Right renal cortex interstitium (tissue), 3 donors: ENCODE measurements at regions not wholly inside any gene's neighbourhood (a gene's known extent, or its start where the extent isn't known, plus 50 kb on each side); places are given as distances from the start of the nearest gene placed in this dataset.
"Not testable (repeated sequence)": the region's sequence is repeated elsewhere in the genome, so short reads cannot be mapped to it uniquely, and the experiment has no call there.

Experiments
- DNase-seq, 3 donors: peaks; one replicate each; pipeline ENCODE4 v3.0.0-alpha.2; 2013; ENCODE audit warnings: low read depth in 3 of 3, low spot score in 2 of 3

DNA sequence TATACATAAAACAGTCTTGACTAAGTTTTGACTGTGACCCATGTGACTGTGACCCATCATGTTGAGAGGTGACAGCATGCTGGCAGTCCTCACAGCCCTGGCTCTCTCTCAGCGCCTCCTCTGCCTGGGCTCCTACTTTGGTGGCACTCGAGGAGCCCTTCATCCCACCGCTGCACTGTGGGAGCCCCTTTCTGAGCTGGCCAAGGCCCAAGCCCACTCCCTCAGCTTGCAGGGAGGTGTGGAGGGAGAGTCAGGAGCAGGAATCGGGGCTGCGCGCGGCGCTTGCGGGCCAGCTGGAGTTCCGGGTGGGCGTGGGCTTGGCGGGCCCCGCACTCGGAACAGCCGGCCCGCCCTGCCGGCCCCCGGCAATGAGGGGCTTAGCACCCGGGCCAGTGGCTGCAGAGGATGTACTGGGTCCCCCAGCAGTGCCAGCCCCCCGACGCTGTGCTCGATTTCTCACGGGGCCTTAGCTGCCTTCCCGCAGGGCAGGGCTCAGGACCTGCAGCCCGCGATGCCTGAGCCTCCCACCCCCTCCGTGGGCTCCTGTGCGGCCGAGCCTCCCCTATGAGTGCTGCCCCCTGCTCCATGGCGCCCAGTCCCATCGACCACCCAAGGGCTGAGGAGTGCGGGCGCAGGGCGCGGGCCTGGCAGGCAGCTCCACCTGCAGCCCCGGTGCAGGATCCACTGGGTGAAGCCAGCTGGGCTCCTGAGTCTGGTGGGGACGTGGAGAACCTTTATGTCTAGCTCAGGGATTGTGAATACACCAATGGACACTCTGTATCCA is 955.9 kb upstream of the FAT3 start:
- DNase-seq: not testable (repeated sequence)

DNA sequence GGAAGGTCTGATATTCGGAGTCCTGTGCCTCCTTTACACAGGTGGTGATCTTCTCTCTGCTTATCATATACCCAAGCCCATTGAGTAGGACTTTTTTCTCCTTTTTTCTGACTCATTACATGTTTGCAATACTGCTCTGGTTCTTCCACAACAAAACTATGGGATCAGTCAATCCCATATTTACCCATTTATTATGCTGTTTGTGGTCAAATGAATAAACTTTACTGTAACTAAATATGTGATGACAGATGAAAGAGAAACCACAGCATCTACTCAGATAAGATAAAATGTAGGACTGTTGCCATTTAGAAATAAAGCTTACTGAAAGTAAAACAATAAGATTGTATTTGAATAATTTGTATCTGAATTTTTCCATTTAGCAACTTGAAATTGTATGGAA is 958.7 kb upstream of the FAT3 start:
- DNase-seq: no peak

DNA sequence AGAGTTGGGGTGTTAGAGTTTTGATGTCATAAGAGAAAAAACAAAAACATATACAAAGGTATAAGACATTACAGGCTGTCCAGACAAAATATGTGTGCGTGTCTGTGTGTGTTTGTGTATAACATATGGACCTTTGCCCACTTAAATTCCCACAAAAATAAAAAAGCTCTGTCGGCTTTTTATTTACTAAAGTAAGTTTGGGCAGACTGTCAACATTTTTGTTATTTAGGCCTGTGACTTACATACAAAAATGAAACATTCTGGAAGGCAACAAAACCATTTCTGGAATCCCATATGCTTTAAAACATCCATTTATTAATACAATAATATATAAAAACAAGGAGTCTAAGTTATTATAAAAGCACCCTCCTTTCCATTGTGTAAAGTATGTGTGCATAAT is 960.1 kb upstream of the FAT3 start:
- no peak for DNase-seq

DNA sequence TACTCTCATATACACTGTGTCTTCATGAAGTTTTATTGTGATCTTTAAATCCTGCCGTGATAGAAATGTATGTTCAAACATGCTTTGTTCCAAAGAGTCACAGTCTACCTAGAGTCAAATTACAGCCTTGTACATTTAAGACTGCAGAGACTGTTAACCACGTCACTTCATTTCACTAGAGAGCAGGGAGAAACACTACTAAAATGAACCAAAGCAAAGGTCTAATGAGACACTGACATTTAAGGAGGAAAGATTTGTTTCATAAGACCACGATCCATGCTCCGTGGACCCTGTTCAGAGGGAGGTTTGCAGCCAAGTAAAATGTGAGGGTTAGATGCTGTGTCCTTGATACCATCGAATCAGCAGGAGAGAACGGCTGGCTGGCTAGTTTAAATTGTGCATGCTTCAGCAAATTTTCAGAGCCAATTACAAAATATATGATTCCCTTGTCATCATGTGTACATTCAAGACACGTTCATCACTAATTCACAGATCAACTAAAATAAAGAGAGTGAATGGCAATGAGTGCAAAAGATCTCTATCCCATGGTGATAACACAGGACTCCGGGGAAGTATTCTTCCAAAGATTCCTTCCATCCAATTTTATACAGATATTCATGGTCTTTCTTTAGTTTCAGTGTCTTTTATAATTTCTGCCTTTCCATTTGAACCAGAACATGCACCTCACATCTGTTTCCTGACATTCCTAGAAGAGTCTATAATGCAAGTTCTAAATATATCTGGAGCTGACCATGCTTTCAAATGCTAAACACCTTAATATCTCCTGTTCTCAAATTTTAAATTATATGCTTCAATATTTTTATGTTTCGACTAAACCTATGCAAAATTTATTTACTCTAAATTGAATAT is 960.9 kb upstream of the FAT3 start:
- DNase-seq: peak; percentile 5 to 19 (median 14)

DNA sequence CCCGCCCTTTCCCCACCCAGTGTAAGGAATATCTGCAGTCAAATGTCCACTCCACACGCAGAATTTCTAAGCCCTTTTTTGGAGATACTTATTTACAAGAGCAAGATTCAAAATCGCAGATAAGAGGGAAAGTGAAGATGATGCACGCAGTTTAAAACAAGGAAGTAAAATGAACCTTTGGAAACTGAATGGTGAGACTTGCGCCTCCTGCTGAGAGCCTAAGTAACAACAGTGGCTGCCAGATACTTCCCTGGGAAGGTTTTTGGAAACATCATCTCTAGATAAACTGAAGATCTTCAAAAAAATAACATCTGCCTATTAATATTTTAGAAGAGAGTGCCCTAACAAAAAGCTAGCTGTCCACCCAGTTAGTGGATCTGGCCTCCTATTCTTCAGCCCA is 963.1 kb upstream of the FAT3 start:
- DNase-seq: no peak

DNA sequence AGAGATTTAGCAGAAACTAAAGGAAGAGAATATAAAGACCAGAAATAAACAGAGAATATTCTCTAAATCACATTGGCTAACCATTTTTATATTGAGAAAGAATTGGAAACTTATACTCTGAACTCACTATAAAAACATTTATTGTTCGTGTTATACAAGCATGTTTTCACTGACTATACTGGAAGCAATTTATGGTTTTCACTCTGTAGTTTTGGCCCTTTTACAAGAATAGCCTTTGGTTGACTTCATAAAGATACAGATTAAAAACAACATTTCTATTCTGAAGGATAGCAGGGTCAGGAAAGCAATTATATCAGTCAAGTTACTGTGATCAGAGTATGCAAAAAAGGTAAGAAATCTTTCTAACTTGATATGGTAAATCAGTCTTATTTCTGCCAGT is 965.7 kb upstream of the FAT3 start:
- DNase-seq: no peak

DNA sequence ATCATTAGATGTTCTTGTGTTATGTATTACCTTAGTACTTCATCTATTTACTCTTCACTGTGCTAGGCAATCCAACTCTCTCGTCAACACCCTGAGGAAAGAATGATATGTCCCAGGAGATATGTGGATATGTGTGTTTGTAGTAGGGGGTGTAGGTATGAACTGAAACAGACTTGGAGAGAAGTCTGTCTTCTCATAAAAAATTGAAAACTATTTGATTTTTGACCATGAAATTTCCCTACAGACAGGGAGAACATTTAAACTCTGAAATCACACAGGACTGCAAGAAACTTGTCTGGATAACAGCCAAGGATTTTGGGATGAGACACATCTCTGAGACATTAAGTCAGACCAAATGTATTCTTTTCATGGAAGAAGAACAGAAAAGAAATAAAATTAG is 967.0 kb upstream of the FAT3 start:
- no peak for DNase-seq

DNA sequence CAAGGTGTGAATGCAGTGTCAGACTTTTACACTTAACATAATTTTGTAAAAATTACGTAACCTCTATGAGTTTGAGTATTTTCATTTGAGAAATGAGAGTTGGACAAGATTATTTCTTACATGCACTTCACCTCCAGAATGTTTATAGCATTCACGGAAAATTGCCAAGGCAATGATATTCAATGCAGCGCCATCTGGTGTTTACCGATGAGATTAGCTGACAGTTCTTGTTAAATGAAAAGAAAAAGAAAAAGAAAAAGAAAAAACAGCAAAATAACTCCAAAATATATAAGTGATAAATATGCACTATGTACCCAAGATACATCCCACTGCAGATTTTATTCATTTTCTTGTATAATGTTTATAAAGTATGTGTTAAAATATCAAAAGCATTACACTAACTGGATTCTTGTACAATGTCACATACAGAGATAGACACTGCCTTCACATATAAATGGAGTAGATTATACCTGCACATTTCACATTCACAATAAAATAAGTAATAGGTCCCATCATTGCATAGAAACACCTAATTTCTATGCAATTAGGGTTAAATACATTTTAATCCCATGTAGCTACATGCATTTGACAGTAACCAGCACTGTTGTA is 976.3 kb upstream of the FAT3 start:
- peak in 1 of 3 donors; percentile 17 for DNase-seq

DNA sequence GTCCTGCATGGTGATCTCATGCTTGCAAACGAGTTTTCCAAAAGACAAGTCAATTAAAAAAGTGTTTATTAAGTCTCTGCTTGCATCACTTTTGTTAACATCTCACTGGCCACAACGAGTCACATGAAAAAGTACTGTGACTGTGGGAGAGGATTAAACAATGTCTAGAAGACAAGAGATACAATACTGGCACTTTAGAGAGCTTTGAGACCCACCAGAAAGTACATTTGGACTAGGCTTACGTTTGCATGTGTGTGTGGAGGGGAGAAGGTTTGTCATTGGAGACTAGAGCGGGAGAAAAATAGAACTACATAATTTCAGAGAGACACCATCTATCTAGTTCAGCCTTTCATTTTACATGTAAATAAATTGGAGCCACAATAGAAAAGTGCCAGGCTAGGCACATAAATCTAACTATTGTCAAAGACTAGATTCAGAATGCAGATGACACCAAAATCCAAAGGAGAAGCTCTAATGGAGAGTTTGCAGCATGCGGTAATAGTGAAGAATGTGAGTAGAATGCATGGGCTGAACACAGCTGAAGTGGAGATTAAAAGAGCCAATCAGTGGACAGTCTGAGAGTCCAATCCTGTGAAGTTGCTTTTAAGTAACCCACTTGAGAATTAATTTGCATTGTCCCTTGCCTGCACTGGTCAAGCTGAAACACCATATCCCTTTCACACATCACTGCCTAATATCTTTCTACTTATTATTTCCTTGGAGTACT is 977.4 kb upstream of the FAT3 start:
- no peak for DNase-seq

DNA sequence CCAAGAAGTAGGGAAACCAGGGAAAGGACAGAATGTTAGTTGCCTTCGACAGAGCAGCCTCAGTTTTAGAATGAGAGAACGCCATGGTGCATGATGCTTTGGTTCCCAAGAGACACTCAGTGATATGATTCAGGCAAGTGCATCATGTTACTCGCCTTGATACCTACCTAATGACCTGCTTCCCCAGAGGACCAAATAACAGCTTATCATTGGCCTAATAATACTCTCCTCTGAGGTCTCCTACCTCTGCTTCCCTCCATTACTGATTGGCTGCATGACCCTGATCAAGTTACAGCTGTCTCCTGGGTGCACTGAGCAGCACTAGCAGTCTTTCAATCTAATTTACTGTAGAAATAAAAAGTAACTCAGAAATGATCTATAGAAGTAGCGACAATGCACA is 979.7 kb upstream of the FAT3 start:
- no peak for DNase-seq

DNA sequence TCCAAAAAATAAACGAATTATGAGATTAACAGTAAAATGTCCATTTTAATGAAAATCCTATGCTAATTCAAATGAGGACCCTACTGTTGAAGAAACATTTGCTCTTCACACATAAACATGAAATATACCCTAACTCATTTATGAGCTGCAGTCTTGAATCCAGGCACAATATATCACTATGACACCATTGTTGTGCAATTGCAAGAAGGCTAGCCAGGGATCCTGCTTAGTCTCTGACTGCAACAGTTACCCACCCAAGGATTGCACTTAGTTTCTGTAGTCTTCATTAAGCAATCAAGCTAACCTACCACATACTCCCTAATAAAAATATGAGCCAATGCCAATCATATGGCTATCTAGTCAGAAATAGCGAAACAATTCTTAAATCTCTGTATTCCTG is 981.0 kb upstream of the FAT3 start:
- no peak for DNase-seq

DNA sequence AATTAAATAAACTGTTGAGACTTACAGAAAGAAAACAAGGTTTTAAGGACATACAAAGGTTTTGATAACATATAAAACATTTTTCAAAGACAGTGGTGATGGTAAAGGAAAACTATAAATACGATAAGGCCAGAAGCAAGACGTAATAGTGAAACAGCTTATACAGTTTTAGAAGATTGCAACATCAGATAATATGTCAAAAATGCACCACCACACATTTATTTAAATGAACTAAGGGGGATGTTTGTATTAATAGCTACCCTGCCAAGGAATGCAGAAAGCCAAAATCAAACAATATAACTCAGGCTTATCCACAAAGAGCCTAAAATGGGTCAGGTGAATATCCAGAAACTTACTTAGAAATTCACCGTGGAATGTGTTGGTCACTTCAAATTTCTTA is 981.6 kb upstream of the FAT3 start:
- no peak for DNase-seq

DNA sequence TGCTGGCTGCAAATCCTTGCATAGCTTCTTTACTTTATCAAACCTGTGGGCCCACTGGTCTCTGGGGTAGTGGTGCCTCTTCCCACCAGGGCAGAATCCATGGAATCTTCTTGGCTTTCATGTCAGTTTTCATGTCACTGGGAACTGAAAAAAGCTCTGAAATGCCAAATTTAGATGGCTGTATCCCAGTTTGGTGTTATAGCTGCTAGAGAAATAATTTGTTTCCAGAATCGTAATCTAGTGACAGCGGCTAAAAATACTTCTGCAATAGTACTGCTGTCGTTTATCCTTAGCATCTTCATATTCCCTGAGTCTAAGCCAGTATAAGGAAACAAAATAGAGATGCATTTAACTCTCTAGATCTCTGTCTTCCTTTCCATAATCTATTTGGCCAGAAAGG is 983.4 kb upstream of the FAT3 start:
- DNase-seq: no peak

DNA sequence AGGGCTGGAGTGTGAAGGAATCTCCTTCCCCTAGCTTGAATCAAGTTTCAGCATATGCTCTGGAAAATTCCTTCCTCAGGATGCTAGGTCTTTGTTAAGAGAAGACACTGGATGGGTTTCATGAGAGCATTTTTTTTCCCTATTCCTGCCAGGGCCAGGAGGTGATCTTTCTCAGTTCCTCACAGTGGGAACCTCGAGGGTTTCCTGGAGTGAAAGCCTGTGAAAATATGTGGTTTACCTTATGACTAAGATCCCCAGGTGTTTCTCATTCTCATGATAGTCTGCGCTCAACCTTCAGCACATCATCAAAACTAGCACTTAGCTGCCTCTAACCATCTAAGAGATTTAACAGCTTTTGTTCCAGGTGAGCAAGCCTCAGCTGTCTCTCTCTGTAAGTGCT is 985.3 kb upstream of the FAT3 start:
- DNase-seq: no peak

DNA sequence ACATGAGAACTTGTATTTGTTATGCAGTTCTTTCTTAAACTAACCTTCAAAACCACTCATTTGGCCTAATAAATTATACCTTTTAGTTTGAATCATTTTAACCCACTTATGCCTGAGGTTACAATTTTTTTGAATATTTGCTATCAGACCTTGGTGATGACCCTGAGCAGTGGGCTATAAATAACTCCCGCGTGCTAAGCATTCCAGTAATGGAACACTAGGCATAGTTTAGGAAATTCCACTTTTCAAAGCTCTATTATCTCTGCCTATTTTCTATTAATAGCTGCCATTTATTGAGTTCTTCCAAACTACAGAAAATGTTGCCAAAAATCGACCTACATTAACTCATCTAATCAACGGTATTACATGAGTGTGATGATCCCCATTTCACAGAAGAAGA is 993.4 kb upstream of the FAT3 start:
- no peak for DNase-seq

DNA sequence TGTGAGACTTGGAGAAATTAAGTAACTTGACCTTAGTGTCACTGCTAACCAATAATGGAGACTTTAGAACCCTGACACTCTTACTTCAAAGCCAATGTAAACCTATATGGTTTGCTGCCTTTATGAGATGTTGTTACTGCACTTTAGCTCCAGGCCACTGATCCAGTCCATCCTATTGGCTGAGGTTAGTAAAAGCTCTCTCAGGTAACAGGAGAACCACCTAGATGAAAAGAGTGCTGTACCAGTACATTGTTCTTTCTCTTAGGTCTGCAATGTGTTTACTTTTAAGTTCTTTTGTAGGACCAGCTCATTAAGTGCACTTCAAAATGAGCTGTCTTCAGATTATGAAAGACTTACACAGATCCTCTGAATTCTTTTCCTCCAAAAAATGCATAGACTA is 994.0 kb upstream of the FAT3 start:
- no peak for DNase-seq

DNA sequence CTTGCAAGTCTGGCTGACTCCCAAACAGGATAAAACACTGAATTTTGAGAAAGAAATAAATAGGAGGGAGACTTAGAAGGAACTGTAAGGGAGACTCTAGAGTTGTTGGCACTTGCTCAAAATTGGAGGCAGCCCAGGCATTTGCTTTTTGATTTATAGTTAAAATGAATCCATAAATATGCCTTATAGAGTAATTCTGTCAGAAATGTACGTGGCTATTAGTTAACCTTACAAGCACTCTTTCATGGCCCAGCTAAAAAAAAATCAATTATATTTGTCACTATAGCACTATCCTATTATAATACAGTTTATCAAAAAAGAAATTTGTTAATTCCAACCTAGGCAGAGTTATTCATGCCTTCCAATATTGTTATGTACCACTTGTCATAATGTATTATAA is 1000.0 kb upstream of the CHORDC1 start:
- DNase-seq: no peak

DNA sequence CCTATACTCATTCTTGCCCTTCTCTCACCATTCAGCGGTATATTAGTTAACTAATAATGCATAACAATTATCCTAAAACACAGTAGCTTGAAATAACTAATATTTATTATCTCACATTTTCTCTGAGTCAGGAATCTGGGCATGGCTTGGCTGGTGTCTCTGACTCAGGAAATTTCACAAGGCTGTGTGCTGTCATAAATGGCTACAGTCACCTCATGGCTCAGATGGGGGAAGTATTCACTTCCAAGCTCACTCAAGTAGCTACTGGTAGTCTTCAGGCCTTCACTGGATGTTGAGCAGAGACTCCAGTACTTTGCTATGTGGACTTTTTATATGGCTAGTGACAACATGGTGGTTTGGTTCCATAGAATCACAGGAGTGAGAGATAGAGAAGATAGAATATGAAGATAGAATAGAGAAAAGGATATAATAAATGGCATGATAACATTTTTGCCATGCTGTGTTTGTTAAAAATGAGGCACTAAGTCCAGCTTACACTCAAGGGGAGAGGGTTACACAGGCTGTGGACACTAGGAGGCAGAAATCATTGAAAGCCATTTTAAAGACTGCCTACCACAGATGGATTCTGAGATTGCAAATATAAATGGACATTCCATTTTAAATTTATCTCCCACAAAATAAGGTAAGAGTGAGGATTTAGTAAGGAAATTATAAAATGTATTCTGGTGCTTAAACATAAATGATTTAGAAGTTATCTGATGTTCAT is 997.8 kb upstream of the CHORDC1 start:
- no peak for DNase-seq

DNA sequence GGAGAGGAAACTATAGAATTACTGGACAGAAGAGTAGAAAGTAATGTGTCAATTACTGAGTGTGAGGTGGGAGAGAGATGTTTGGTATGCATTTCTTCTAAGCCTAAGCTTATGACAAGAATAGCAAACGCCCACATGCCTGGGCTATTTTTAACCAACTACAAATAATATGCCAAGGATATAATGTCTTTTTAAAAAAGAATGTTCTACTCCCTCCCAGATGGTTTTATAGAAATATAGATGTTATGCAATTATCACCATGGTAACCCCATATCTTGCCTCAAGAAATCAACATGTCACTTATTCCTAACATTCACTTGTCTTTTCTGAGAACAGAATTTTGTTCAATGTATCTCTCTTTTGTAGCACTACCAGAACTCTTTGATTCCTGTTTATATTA is 996.7 kb upstream of the CHORDC1 start:
- no peak for DNase-seq

DNA sequence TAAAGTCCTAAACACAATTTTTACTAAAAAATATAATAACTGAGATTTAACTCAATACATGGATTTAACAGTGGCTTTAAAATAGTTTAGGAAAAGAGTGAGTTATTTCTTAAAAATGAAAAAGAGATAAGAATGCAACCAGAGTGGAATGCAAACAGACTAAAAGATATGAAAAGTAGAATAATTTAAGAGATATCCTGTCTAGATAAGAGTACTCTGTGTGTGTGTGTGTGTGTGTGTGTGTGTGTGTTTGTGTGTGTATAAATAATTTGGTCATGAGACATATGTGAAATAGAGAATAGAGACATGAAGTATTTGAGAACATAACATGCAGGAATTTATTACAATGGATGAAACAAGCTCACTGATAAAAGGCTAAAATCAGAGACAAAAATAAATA is 986.9 kb upstream of the CHORDC1 start:
- DNase-seq: no peak
